ENCODE measurements at regions not wholly inside any gene's neighbourhood (a gene's known extent, or its start where the extent isn't known, plus 50 kb on each side); places are given as distances from the start of the nearest gene placed in this dataset.
"Not testable (repeated sequence)": the region's sequence is repeated elsewhere in the genome, so short reads cannot be mapped to it uniquely, and the experiment has no call there.

- no peak for DNase-seq
These were observed 89.8 kb upstream of the CCDC71L start for GRCh38 chr7:106750773-106751172.

DNA sequence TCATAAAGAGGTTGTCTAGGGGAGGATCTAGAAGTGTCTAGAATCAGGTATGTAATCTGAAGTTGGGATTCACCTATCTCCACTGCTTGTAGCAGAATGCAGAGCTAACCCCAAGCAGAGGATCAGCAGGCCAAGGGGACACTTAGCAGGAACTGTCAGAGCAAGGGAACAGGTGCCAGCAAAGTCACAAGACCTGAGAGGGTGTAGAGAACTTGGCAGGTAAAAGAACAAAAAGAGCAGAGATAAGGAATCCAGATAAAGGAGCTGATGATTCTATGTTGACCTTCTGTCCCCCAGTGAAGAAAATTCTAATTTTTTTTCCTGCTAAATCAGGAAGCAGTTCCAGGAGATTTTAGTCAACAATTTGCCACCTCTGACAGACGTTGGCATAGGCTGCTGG is 91.4 kb upstream of the CCDC71L start:
- no peak for DNase-seq

GRCh38 chr7:106755024-106755423 is 94.1 kb upstream of the CCDC71L start:
- not testable (repeated sequence) for DNase-seq

- DNase-seq: no peak
These were observed 94.7 kb upstream of the CCDC71L start for GRCh38 chr7:106755641-106756040.

DNA sequence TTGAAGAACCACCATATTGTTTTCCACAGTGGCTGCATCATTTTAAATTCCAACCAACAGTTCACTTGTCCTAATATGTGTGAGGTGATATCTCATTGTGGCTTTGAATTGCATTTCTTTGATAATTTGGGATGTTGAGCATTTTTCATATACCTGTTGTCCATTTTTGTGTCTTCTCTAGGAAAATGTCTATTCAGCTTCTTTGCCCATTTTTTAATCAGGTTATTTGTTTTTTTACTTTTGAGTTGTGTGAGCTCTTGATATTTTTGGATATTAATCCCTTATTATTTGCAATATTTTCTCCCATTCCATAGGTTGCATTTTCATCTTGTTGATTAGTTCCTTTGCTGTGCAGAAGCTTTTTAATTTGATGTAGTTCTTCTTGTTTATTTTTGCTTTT is 95.1 kb upstream of the CCDC71L start:
- DNase-seq: no peak

GRCh38 chr7:106756884-106757283 is 95.9 kb upstream of the CCDC71L start:
- DNase-seq: no peak

- DNase-seq: no peak
These were observed 96.9 kb upstream of the CCDC71L start for GRCh38 chr7:106757846-106758245.

- not testable (repeated sequence) for DNase-seq
These were observed 101.9 kb upstream of the CCDC71L start for GRCh38 chr7:106762845-106763244.

- DNase-seq: no peak
These were observed 101.4 kb upstream of the PIK3CG start for GRCh38 chr7:106763717-106764116.

DNA sequence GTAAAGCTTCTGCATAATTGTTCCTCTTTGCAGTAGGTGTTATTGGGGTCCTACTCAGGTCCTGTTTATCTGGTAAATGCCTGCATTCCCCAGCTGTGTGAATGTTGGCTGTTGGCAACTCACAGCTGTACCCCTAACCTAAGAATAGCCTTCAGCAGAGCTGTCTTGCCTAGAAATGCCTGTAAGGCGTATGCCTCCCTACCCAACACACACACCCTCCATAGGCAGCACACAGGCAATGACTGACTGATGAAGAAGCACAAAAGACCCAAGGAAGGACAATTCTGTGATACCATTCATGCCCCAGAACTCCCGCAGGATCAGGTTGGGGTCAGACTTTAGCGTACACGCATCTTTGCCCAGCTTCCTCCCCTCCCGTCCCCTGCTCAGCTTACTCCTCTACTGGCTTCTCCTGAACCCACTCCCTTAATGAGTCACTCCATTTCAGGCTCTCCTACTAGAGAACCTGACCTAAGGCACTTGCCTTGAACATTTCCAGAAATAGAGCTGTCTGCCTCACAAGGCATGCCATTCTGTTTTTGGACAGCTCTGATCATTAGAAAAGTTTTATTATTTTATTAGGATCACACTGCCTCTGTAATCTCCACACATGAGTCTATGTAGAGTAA is 99.2 kb upstream of the PIK3CG start:
- DNase-seq: no peak

DNA sequence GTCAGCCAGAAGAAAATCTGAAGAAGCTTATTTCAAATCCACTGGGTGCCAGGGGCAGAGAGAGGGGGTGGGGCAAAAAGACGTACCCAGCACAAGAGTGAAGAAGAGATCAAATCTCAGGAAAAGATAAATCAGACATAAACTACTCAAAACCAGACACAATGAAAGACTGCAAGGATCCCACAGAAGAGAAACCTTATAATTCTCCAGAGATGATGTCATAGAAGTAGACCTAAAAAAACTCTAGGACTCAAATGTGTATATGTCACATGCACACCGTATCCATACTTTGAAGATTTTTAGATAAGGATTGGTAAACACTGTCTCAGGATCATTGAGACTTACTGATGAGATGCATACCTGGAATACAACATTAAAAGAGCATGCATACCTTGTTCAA is 98.5 kb upstream of the PIK3CG start:
- DNase-seq: no peak

GRCh38 chr7:106767078-106767477 is 98.0 kb upstream of the PIK3CG start:
- DNase-seq: no peak

DNA sequence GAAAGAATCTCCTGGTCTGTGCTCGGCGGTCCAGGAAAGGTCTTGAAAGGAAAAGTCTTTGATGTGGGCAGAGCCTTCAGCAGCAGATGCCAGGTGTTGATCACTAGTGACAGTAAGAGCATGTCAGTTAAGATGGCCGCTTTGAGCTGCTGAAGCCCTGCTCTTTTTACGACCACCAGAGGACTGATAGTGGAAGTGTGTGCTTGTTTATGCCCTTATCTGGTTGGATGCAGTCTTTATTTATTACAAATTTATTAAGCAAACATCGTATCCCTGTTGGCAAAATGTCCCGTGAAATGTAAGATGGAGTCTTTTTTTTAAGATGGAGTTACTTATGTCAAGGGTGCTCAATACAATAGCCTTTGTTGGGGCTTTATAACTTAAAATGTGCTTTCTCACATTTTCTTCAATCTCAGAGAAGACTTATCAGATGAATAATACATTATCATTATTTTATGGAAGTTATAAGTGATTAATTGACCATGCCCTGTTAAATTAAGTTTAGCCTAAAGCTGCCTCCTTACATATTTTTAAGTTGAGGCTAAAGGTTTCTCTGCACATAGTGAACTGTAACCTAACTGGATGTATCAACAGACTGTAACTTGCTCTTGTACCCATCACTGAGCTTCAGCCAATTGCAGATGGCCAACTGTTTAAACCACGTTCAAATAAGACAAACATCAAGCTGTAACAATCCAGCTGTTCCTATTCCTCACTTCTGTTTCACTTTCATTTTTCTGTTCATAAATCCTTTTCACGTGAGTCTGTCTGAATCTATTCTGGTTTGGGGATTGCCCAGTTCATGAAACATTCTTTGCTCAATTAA is 97.4 kb upstream of the PIK3CG start:
- no peak for DNase-seq

- DNase-seq: no peak
These were observed 96.7 kb upstream of the PIK3CG start for GRCh38 chr7:106768324-106768751.

GRCh38 chr7:106770191-106770590 is 94.9 kb upstream of the PIK3CG start:
- no peak for DNase-seq

DNA sequence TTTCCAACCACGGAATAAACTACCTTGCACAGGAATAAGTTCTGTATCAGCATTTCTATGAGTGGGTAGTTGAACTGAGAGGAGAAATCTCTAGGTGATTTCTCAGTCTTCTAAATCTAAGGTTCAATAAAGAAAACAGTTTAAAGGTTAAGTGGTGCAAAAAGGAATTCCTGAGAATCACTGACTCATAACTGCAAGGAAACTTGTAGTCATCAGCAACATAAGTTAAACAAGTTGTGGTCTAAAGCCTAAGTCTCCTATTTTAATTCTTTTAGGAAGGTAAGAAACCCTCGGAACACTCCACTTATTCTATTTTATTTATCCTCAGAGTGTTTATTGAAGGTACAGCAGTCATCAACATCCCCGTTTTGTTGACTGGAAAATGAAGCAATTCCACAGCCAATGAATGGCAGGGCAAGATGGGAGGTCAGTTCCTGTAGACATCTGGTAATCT is 92.4 kb upstream of the PIK3CG start:
- DNase-seq: no peak

DNA sequence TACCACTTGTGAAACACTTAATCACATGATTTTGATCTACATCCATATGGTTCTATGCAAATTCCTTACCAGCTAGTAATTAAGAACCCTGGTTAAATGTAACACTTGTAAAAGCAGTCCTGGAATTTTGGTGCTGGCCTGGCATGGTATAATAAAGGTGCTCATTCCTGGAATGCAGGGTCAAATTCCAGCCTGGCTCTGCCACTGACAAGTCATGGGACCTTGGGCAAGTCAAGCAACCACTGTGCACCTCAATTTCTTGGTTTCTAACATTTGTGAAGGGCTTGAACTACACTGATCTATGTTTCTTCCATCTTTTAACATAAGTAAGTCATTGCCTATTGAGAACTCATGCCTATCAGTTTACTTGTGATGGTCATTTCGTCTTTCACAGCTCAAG is 91.9 kb upstream of the PIK3CG start:
- no peak for DNase-seq

GRCh38 chr7:106773721-106774120 is 91.4 kb upstream of the PIK3CG start:
- DNase-seq: no peak

DNA sequence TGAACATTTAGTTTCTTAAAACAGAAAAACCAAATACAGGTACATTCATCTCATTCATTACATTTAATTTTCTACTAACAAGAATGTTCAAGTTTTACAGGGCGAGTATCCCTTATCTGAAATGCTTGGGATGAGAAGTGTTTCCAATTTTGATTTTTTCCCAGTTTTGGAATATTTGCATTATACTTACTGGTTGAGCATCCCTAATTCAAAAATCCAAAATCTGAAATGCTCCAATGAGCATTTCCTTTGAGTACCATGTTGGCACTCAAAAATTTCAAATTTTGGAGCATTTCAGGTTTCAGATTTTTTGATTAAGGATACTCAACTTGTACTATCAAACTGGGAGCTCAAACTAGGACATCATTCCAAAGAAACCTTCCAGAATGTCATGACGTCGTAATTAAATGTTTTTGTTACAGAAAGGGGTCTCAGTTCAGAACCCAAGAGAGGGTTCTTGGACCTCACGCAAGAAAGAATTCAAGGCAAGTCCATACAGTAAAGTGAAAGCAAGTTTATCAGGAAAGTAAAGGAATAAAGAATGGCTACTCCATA is 90.8 kb upstream of the PIK3CG start:
- DNase-seq: no peak

GRCh38 chr7:106774768-106775551 is 90.1 kb upstream of the PIK3CG start:
- no peak for DNase-seq

GRCh38 chr7:106775552-106775936 is 89.5 kb upstream of the PIK3CG start:
- DNase-seq: no peak

- no peak for DNase-seq
These were observed 89.0 kb upstream of the PIK3CG start for GRCh38 chr7:106775975-106776607.
